T-helper 2 cell treated with Interferon-gamma antibody and Interleukin-4, amounts not matched to agents 5 μg/mL and 100 μg/mL, for 36 hours (primary cell): ENCODE measurements at regions not wholly inside any gene's neighbourhood (a gene's known extent, or its start where the extent isn't known, plus 50 kb on each side); places are given as distances from the start of the nearest gene placed in this dataset.
"Not testable (repeated sequence)": the region's sequence is repeated elsewhere in the genome, so short reads cannot be mapped to it uniquely, and the experiment has no call there.

ENCODE experiments used
- DNase-seq: peaks from one replicate; pipeline ENCODE4 v3.0.0; 2021; ENCODE audit warnings: low spot score
- H3K27ac Mint-ChIP-seq: one replicate; pipeline ENCODE4 v1.8.0; 2021; ENCODE audit warnings: mild to moderate bottlenecking, mixed read lengths
- H3K27me3 Mint-ChIP-seq: one replicate; pipeline ENCODE4 v1.8.0; 2021; ENCODE audit warnings: low read depth, mixed read lengths
- H3K36me3 Mint-ChIP-seq: one replicate; pipeline ENCODE4 v1.8.0; 2021; ENCODE audit warnings: low read depth, mixed read lengths
- H3K4me1 Mint-ChIP-seq: one replicate; pipeline ENCODE4 v1.8.0; 2021; ENCODE audit warnings: low read depth, mixed read lengths
- H3K4me3 Mint-ChIP-seq: one replicate; pipeline ENCODE4 v1.8.0; 2022; ENCODE audit warnings: mild to moderate bottlenecking, moderate library complexity, mixed read lengths
- H3K9me3 Mint-ChIP-seq: one replicate; pipeline ENCODE4 v1.8.0; 2021; ENCODE audit warnings: mixed read lengths

DNA sequence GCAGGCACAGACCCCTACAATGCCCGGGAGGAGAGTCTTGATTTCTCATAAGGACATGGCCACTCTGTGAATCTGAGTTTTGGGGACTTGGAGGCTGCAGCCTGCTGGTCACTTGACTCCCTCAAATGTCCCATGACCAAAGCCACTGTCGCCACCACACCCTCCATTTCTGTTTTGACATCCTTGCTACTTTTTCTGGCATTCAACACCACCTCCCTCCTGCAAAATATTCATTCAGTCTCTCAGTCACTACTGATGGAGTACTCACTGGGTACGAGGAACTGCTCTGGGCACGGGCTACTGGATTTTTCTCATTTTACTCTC, 208.6 kb upstream of the HAAO start:
- Mint-ChIP-seq H3K27ac (no peak overlapping the region), H3K36me3 (no peaks in the 10 kb centered on the region), H3K9me3 (peaks cover under 1% of the 10 kb centered on the region), H3K4me3 (no peak overlapping the region), H3K27me3 (peaks cover 16% of the 10 kb centered on the region), H3K4me1 (no peaks in the 10 kb centered on the region)
- DNase-seq: no peak

- Mint-ChIP-seq H3K27me3 (peaks cover 19% of the 10 kb centered on the region), H3K4me1 (no peaks in the 10 kb centered on the region), H3K27ac (no peak overlapping the region), H3K4me3 (no peak overlapping the region), H3K9me3 (peaks cover 6% of the 10 kb centered on the region), H3K36me3 (no peaks in the 10 kb centered on the region)
- no peak for DNase-seq
Observed at GRCh38 chr2:43000242-43001054, 208.1 kb upstream of the HAAO start.

GRCh38 chr2:42999856-43000241, 207.5 kb upstream of the HAAO start:
- no peak overlapping the region for H3K27ac Mint-ChIP-seq
- peaks cover 17% of the 10 kb centered on the region for H3K27me3 Mint-ChIP-seq
- no peak overlapping the region for H3K4me3 Mint-ChIP-seq
- no peak for DNase-seq
- H3K4me1 Mint-ChIP-seq: no peaks in the 10 kb centered on the region
- H3K9me3 Mint-ChIP-seq: peaks cover 6% of the 10 kb centered on the region
- H3K36me3 Mint-ChIP-seq: no peaks in the 10 kb centered on the region

DNA sequence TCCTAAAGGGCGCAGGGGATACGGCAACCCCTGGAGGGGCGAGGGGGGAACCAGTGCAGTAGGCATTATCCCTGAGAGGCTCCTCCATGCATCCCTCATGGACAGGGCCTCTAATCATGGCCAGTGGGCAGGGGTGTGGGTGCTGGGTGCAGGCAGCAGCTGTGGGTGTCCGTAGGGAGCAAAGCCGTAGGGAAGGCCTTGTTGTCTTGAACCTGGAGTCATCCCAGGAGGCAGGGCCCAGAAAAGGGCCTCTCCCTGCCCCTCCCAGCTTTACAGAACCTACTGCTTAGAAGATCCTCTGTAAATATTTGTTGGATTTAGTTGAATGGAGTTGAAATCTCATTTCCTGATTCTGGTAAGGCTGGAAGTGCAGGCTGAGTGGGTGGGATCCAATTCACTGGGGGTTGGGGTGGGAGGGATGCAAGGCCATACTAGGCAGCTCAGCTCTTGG, 207.0 kb upstream of the HAAO start:
- Mint-ChIP-seq H3K27ac (no peak overlapping the region), H3K4me1 (no peaks in the 10 kb centered on the region), H3K27me3 (peaks cover 16% of the 10 kb centered on the region), H3K9me3 (peaks cover 6% of the 10 kb centered on the region), H3K36me3 (no peaks in the 10 kb centered on the region), H3K4me3 (no peak overlapping the region)
- DNase-seq: no peak

GRCh38 chr2:42998721-42999120, 206.3 kb upstream of the HAAO start:
- H3K27me3 Mint-ChIP-seq: peaks cover 14% of the 10 kb centered on the region
- H3K36me3 Mint-ChIP-seq: no peaks in the 10 kb centered on the region
- no peaks in the 10 kb centered on the region for H3K4me1 Mint-ChIP-seq
- H3K9me3 Mint-ChIP-seq: peaks cover 6% of the 10 kb centered on the region
- H3K27ac Mint-ChIP-seq: no peak overlapping the region
- no peak overlapping the region for H3K4me3 Mint-ChIP-seq
- no peak for DNase-seq

DNA sequence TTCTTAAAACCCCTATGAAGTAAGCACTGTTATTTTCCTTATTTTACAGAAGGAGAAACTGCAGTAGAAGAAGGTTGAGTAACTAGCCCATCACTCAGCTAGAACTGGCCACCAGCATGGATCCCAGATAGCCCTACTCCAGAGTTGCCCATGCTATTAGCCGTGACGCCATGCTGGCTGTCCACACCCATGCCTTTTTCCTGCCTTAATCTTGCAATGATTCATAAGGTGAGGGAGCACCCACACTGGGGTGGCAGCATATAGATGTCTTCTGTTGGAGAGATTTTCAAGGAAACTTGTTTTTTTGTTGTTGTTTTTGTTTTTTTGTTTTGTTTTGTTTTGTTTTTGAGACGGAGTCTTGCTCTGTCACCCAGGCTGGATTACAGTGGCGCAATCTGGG, 204.1 kb upstream of the HAAO start:
- DNase-seq: no peak
- no peaks in the 10 kb centered on the region for H3K4me1 Mint-ChIP-seq
- H3K4me3 Mint-ChIP-seq: no peak overlapping the region
- H3K27ac Mint-ChIP-seq: no peak overlapping the region
- no peaks in the 10 kb centered on the region for H3K36me3 Mint-ChIP-seq
- H3K9me3 Mint-ChIP-seq: peaks cover 6% of the 10 kb centered on the region
- peaks cover 3% of the 10 kb centered on the region for H3K27me3 Mint-ChIP-seq

DNA sequence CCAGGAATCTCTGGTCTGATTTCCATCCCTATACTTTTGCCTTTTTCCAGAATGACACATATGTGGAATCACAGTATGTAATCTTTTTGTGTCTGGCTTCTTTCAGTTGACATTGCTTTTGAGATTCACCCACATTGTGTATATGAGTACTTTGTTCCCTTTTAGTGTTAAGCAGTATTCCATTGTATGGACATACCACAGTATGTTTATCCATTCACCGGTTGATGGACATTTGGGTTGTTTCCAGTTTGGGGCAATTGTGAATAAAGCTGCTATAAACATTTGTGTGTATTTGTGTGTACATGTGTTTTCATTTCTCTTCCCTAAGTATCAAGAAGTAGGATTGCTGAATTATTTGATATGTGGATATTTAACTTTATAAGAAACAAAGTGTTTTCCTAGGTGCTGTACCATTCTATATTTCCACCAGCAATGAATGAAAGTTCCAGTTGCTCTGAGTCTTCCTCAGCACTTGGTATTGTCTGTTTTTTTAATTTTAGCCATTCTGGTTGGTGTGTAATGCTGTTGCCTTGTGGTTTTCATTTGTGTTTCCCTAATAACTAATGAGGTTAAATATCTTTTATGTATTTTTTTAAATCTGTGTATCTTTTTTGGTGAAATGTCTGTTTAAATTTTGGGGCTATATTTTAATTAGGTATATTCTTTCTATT, 203.5 kb upstream of the HAAO start:
- DNase-seq: no peak
- Mint-ChIP-seq H3K36me3 (no peaks in the 10 kb centered on the region), H3K4me3 (no peak overlapping the region), H3K27me3 (peaks cover 3% of the 10 kb centered on the region), H3K27ac (no peak overlapping the region), H3K9me3 (peaks cover 6% of the 10 kb centered on the region), H3K4me1 (no peaks in the 10 kb centered on the region)

DNA sequence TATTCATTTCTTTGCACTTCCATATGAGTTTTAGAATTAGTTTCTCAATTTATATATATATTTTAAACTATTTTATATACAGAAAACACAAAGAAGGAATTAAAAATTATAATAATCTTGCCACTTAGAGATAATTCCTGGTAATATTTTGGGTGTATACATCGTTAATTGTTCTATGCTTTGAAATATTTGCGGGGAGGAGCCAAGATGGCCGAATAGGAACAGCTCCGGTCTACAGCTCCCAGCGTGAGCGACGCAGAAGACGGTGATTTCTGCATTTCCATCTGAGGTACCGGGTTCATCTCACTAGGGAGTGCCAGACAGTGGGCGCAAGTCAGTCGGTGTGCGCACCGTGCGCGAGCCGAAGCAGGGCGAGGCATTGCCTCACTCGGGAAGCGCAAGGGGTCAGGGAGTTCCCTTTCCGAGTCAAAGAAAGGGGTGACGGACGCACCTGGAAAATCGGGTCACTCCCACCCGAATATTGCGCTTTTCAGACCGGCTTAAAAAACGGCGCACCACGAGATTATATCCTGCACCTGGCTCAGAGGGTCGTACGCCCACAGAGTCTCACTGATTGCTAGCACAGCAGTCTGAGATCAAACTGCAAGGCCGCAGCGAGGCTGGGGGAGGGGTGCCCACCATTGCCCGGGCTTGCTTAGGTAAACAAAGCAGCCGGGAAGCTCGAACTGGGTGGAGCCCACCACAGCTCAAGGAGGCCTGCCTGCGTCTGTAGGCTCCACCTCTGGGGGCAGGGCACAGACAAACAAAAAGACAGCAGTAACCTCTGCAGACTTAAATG, 197.1 kb upstream of the HAAO start:
- H3K27me3 Mint-ChIP-seq: peaks cover 11% of the 10 kb centered on the region
- not testable (repeated sequence) for H3K27ac Mint-ChIP-seq, H3K4me1 Mint-ChIP-seq, H3K36me3 Mint-ChIP-seq, DNase-seq, H3K9me3 Mint-ChIP-seq, H3K4me3 Mint-ChIP-seq

- H3K36me3 Mint-ChIP-seq, H3K4me3 Mint-ChIP-seq: not testable (repeated sequence)
- peaks cover 11% of the 10 kb centered on the region for H3K27me3 Mint-ChIP-seq
Observed at GRCh38 chr2:42988055-42988454, 195.7 kb upstream of the HAAO start.

DNA sequence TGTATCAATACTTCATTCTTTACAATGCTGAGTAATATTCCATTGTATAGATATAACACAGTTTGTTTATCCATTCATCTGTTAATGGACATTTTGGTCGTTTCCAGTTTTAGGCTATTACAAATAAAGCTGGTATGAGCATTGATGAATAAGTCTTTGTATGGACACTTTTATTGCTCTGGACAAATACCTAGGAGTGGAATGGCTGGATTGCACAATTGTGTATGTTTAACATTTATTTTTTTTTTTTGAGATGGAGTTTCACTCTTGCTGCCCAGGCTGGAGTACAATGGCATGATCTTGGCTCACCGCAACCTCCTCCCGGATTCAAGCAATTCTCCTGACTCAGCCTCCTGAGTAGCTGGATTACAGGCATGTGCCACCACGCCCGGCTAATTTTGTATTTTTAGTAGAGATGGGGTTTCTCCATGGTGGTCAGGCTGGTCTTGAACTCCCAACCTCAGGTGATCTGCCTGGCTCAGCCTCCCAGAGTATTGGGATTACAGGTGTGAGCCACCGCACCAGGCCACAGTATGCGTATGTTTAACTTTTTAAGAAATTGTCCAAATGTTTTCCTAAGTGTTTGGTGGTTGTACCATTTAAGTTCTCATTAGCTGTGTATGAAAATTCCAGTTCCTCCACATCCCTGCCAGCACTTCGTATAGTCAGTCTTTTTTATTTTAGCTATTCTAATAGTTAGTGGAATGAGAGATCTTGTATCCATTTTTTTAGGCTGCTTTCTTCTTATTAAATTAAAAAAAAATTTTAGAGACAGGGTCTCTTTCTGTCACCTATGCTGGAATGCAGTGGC, 194.9 kb upstream of the HAAO start:
- no peaks in the 10 kb centered on the region for H3K36me3 Mint-ChIP-seq
- H3K4me3 Mint-ChIP-seq: no peak overlapping the region
- no peaks in the 10 kb centered on the region for H3K9me3 Mint-ChIP-seq
- DNase-seq: no peak
- no peaks in the 10 kb centered on the region for H3K4me1 Mint-ChIP-seq
- H3K27me3 Mint-ChIP-seq: peaks cover 11% of the 10 kb centered on the region
- H3K27ac Mint-ChIP-seq: no peak overlapping the region

More at GRCh38 chr2:42988055-42988454, 195.7 kb upstream of the HAAO start:
- H3K27ac Mint-ChIP-seq, DNase-seq, H3K4me1 Mint-ChIP-seq, H3K9me3 Mint-ChIP-seq: not testable (repeated sequence)

- no peak for DNase-seq
- no peaks in the 10 kb centered on the region for H3K36me3 Mint-ChIP-seq
- H3K4me1 Mint-ChIP-seq: no peaks in the 10 kb centered on the region
- H3K9me3 Mint-ChIP-seq: no peaks in the 10 kb centered on the region
- peaks cover 9% of the 10 kb centered on the region for H3K27me3 Mint-ChIP-seq
- no peak overlapping the region for H3K27ac Mint-ChIP-seq
- H3K4me3 Mint-ChIP-seq: no peak overlapping the region
Observed at GRCh38 chr2:42984617-42985016, 192.2 kb upstream of the HAAO start.

GRCh38 chr2:42984081-42984480, 191.7 kb upstream of the HAAO start:
- no peaks in the 10 kb centered on the region for H3K4me1 Mint-ChIP-seq
- peaks cover 7% of the 10 kb centered on the region for H3K27me3 Mint-ChIP-seq
- no peak overlapping the region for H3K27ac Mint-ChIP-seq
- H3K4me3 Mint-ChIP-seq: no peak overlapping the region
- DNase-seq: no peak
- H3K36me3 Mint-ChIP-seq: no peaks in the 10 kb centered on the region
- H3K9me3 Mint-ChIP-seq: no peaks in the 10 kb centered on the region

DNA sequence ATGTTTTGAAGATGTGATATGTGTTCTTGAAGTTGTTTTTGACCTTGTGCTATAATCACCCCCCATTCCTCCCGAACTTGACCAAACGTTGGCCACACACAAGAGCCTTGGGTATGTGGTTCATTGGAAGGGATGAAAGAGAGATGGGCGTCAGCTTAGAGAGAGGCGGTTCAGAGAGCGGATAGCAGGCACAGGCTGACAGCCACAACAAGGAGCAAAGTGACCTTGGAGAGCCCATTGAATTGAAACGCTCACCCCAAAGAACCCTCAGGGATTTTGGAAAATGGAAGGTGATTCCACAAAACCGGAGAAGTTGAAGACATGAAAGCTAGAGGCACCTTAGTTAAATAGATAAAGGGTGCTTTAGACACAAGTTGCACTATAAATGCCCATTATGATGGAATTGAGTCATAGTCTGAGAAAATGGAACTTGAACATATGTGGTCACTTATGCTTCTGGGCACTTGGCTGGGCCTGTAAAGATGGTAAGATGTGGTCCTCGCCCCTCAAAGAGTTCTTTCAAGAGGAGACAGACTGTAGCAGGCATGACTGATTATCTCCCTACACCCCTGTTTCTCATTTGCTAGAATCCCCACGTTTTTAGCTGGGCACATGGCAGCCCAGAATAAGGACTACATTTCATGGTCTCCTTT, 188.5 kb upstream of the HAAO start:
- Mint-ChIP-seq H3K9me3 (no peaks in the 10 kb centered on the region), H3K4me3 (no peak overlapping the region), H3K36me3 (no peaks in the 10 kb centered on the region), H3K27me3 (peaks cover 3% of the 10 kb centered on the region), H3K4me1 (no peaks in the 10 kb centered on the region), H3K27ac (no peak overlapping the region)
- DNase-seq: no peak
